H9 (cell line): ENCODE measurements at regions not wholly inside any gene's neighbourhood (a gene's known extent, or its start where the extent isn't known, plus 50 kb on each side); places are given as distances from the start of the nearest gene placed in this dataset.

Source experiments
- DNase-seq: peaks from one replicate; pipeline ENCODE4 v3.0.0-alpha.2; 2017
- H2AFZ ChIP-seq: one replicate; pipeline ENCODE4 v1.6.1; 2013; ENCODE audit warnings: mild to moderate bottlenecking, low read length, control low read depth, moderate library complexity
- H2AK5ac ChIP-seq: 2 replicates; pipeline ENCODE4 v1.6.1; 2013; ENCODE audit warnings: low read length, control low read depth, mixed read lengths; ENCODE audit not compliant: insufficient read length
- H2BK120ac ChIP-seq: one replicate; pipeline ENCODE4 v1.6.1; 2013; ENCODE audit warnings: low read depth, mild to moderate bottlenecking, low read length, control low read depth, inconsistent platforms; ENCODE audit not compliant: poor library complexity, severe bottlenecking
- H2BK12ac ChIP-seq: 2 replicates; pipeline ENCODE4 v1.6.1; 2013; ENCODE audit warnings: low read length, control low read depth, mixed read lengths, low read depth; ENCODE audit not compliant: insufficient read length
- H2BK15ac ChIP-seq: 2 replicates; pipeline ENCODE4 v1.6.1; 2013; ENCODE audit warnings: low read depth, low read length, control low read depth
- H2BK20ac ChIP-seq: one replicate; pipeline ENCODE4 v1.6.1; 2013; ENCODE audit warnings: low read depth, mild to moderate bottlenecking, low read length, control low read depth, inconsistent platforms; ENCODE audit not compliant: poor library complexity, severe bottlenecking
- H2BK5ac ChIP-seq: 2 replicates; pipeline ENCODE4 v1.6.1; 2013; ENCODE audit warnings: low read length, control low read depth, mixed read lengths; ENCODE audit not compliant: insufficient read length
- H3K14ac ChIP-seq: 2 replicates; pipeline ENCODE4 v1.6.1; 2013; ENCODE audit warnings: low read length, control low read depth; ENCODE audit not compliant: insufficient read depth
- H3K18ac ChIP-seq: 2 replicates; pipeline ENCODE4 v1.6.1; 2013; ENCODE audit warnings: low read depth, mild to moderate bottlenecking, mixed read lengths, low read length, control low read depth; ENCODE audit not compliant: insufficient read length
- H3K23ac ChIP-seq: 2 replicates; pipeline ENCODE4 v1.6.1; 2013; ENCODE audit warnings: low read length, control low read depth, mixed read lengths, low read depth; ENCODE audit not compliant: insufficient read length
- H3K23me2 ChIP-seq: 2 replicates; pipeline ENCODE4 v1.6.1; 2013; ENCODE audit warnings: low read depth, mild to moderate bottlenecking, mixed read lengths, low read length, control low read depth; ENCODE audit not compliant: insufficient read length, poor library complexity, severe bottlenecking
- H3K27ac ChIP-seq: 2 replicates; pipeline ENCODE4 v1.5.1; 2013; ENCODE audit warnings: low read length, control low read depth, mixed read lengths, low read depth; ENCODE audit not compliant: insufficient read length
- H3K27me3 ChIP-seq: 2 replicates; pipeline ENCODE4 v1.6.1; 2013; ENCODE audit warnings: low read length, control low read depth, inconsistent platforms; ENCODE audit not compliant: insufficient read depth
- H3K4ac ChIP-seq: 2 replicates; pipeline ENCODE4 v1.6.1; 2013; ENCODE audit warnings: low read depth, mild to moderate bottlenecking, control low read depth, inconsistent platforms, low read length, moderate library complexity
- H3K4me1 ChIP-seq: 2 replicates; pipeline ENCODE4 v1.6.1; 2013; ENCODE audit warnings: low read length, control low read depth, inconsistent platforms; ENCODE audit not compliant: insufficient read depth
- H3K4me2 ChIP-seq: 2 replicates; pipeline ENCODE4 v1.6.1; 2013; ENCODE audit warnings: low read length, control low read depth, mixed read lengths; ENCODE audit not compliant: insufficient read length, insufficient read depth
- H3K56ac ChIP-seq: 2 replicates; pipeline ENCODE4 v1.6.1; 2013; ENCODE audit warnings: low read depth, mild to moderate bottlenecking, mixed read lengths, low read length, control low read depth; ENCODE audit not compliant: insufficient read length
- H3K79me1 ChIP-seq: 2 replicates; pipeline ENCODE4 v1.6.1; 2013; ENCODE audit warnings: low read depth, mild to moderate bottlenecking, moderate library complexity, low read length, control low read depth, inconsistent platforms; ENCODE audit not compliant: insufficient read depth, poor library complexity, severe bottlenecking
- H3K79me2 ChIP-seq: 2 replicates; pipeline ENCODE4 v1.6.1; 2013; ENCODE audit warnings: low read length, control low read depth, inconsistent platforms; ENCODE audit not compliant: insufficient read depth
- H3K9ac ChIP-seq: 2 replicates; pipeline ENCODE4 v1.6.1; 2013; ENCODE audit warnings: low read length, control low read depth, mixed read lengths; ENCODE audit not compliant: insufficient read length; ENCODE audit errors: extremely low read depth
- H3K9me3 ChIP-seq: one replicate; pipeline ENCODE4 v1.6.1; 2013; ENCODE audit warnings: low read depth, low read length, inconsistent platforms; ENCODE audit not compliant: control insufficient read depth
- H3T11ph ChIP-seq: one replicate; pipeline ENCODE4 v1.6.1; 2013; ENCODE audit warnings: mild to moderate bottlenecking, low read length, control low read depth, inconsistent platforms
- H4K20me1 ChIP-seq: one replicate; pipeline ENCODE4 v1.6.1; 2013; ENCODE audit not compliant: control insufficient read depth, insufficient read length, insufficient read depth
- H4K5ac ChIP-seq: 2 replicates; pipeline ENCODE4 v1.6.1; 2013; ENCODE audit warnings: low read depth, mild to moderate bottlenecking, mixed read lengths, low read length, control low read depth; ENCODE audit not compliant: insufficient read length
- H4K8ac ChIP-seq: replicated peaks from 2 replicates; pipeline ENCODE4 v1.6.1; 2013; ENCODE audit warnings: low read length, control low read depth, mixed read lengths, low read depth; ENCODE audit not compliant: insufficient read length
- H4K91ac ChIP-seq: 2 replicates; pipeline ENCODE4 v1.6.1; 2013; ENCODE audit warnings: low read depth, mild to moderate bottlenecking, moderate library complexity, mixed read lengths, low read length, control low read depth; ENCODE audit not compliant: insufficient read length
- H3K27ac Mint-ChIP-seq, 3 experiments: 2 replicates in 2 of 3; 3 replicates in 1 of 3; pipeline ENCODE4 v1.8.0; 2020 to 2021; ENCODE audit warnings: mixed read lengths in 3 of 3, mild to moderate bottlenecking in 1 of 3, moderate library complexity in 1 of 3
- H3K27me3 Mint-ChIP-seq: 2 replicates; pipeline ENCODE4 v1.8.0; 2021; ENCODE audit warnings: low read depth, mild to moderate bottlenecking, moderate library complexity, mixed read lengths
- H3K36me3 Mint-ChIP-seq, 3 experiments: 2 replicates in 2 of 3; 3 replicates in 1 of 3; pipeline ENCODE4 v1.8.0; 2020 to 2021; ENCODE audit warnings: low read depth in 3 of 3, mixed read lengths in 3 of 3; ENCODE audit not compliant: insufficient read depth in 1 of 3
- H3K4me1 Mint-ChIP-seq, 2 experiments: 2 replicates each; pipeline ENCODE4 v1.8.0; 2020; ENCODE audit warnings: mixed read lengths in 2 of 2
- H3K4me3 Mint-ChIP-seq, 2 experiments: 2 replicates in 1 of 2; 3 replicates in 1 of 2; pipeline ENCODE4 v1.8.0; 2020 to 2021; ENCODE audit warnings: mild to moderate bottlenecking in 2 of 2, mixed read lengths in 2 of 2, moderate library complexity in 1 of 2
- H3K9me3 Mint-ChIP-seq, 2 experiments: 2 replicates in 1 of 2; 3 replicates in 1 of 2; pipeline ENCODE4 v1.8.0; 2020; ENCODE audit warnings: mild to moderate bottlenecking in 2 of 2, mixed read lengths in 2 of 2, moderate library complexity in 1 of 2
- CTCF ChIP-seq: fragments of 200-600 bp; sonication (generic); conservative IDR thresholded peaks from 3 replicates; pipeline ENCODE4 v1.8.0; 2021; ENCODE audit warnings: antibody characterized with exemption, mild to moderate bottlenecking
- WGBS: extraction: QIAGEN DNeasy Blood & Tissue Kit; methylation state at CpG from one replicate; pipeline ENCODE4 v1.1.7; 2013; ENCODE audit warnings: missing lambda C conversion rate, low lambda C conversion rate, mixed read lengths; ENCODE audit not compliant: insufficient read length; ENCODE audit errors: extremely low coverage; 5-methylcytosine and 5-hydroxymethylcytosine counted together

DNA sequence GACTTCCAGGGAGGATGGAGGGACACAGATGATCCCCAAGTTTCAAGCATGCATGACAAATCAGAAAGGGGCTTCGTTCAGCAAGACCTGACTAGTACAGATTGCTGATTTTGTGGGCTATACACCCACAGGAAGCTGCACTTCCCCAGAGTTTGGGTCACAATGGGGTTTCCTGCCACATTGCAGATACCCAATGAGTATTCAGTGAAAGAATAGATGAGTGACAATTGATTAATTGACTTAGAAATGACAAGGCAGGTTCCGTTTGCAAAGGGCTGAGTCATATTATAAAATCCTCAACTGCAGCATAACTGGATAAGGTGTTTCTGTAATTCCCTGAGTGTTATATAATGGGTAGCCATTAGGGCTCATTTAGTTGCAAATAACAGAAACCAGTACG is 146.6 kb upstream of the TBL1X start:
- H3K9me3 Mint-ChIP-seq: peaks cover 0 to 51% of the 10 kb centered on the region in 2 experiments; a peak in 2 of 5 replicates
- H3K79me1 ChIP-seq: no peaks in the 10 kb centered on the region
- H2AK5ac ChIP-seq: no peak overlapping the region
- H3K4ac ChIP-seq: no peak overlapping the region
- no peak overlapping the region; a peak in 1 of 7 replicates for H3K27ac Mint-ChIP-seq
- no peak overlapping the region for H3K4me3 Mint-ChIP-seq
- no peak overlapping the region for H3K9ac ChIP-seq
- H4K91ac ChIP-seq: no peak overlapping the region
- H3K14ac ChIP-seq: no peak overlapping the region
- DNase-seq: no peak
- H2BK20ac ChIP-seq: no peak overlapping the region
- H3K9me3 ChIP-seq: no peaks in the 10 kb centered on the region
- no peaks in the 10 kb centered on the region for H4K20me1 ChIP-seq
- no peak overlapping the region for H2BK120ac ChIP-seq
- H2AFZ ChIP-seq: no peak overlapping the region
- no peaks in the 10 kb centered on the region for H3K79me2 ChIP-seq
- H2BK15ac ChIP-seq: no peak overlapping the region
- no peaks in the 10 kb centered on the region for H3K27me3 ChIP-seq
- H3K23me2 ChIP-seq: no peaks in the 10 kb centered on the region
- H4K8ac ChIP-seq: no peak overlapping the region
- H3K4me2 ChIP-seq: no peak overlapping the region
- peaks cover 12 to 14% of the 10 kb centered on the region in 2 experiments for H3K4me1 Mint-ChIP-seq
- H3K23ac ChIP-seq: no peak overlapping the region
- WGBS: no CpG with 5 or more reads among the region's 3 CpGs
- H3K36me3 Mint-ChIP-seq: peaks cover 0 to 6% (median 4%) of the 10 kb centered on the region in 3 experiments; a peak in 1 of 7 replicates
- no peak for TF ChIP-seq CTCF
- H3T11ph ChIP-seq: no peak overlapping the region
- no peak overlapping the region for H3K56ac ChIP-seq
- H3K27ac ChIP-seq: no peak overlapping the region
- H3K27me3 Mint-ChIP-seq: no peaks in the 10 kb centered on the region
- H2BK5ac ChIP-seq: no peak overlapping the region
- H3K18ac ChIP-seq: no peak overlapping the region
- H4K5ac ChIP-seq: no peak overlapping the region
- peaks cover 8% of the 10 kb centered on the region for H3K4me1 ChIP-seq
- no peak overlapping the region for H2BK12ac ChIP-seq
